ENCODE measurements at regions not wholly inside any gene's neighbourhood (a gene's known extent, or its start where the extent isn't known, plus 50 kb on each side); places are given as distances from the start of the nearest gene placed in this dataset.

GRCh38 chr2:121087117-121087516 is 197.9 kb downstream of the TFCP2L1 start:
- DNase-seq, result no peak

GRCh38 chr2:121088251-121089165 is 196.5 kb downstream of the TFCP2L1 start:
- no peak for DNase-seq

GRCh38 chr2:121089166-121089510 is 195.9 kb downstream of the TFCP2L1 start:
- DNase-seq, result no peak

- DNase-seq, result no peak
These were observed 194.8 kb downstream of the TFCP2L1 start for GRCh38 chr2:121090088-121090715.

- no peak for DNase-seq
These were observed 192.9 kb downstream of the TFCP2L1 start for GRCh38 chr2:121092095-121092494.

- no peak for DNase-seq
These were observed 191.3 kb downstream of the TFCP2L1 start for GRCh38 chr2:121093692-121094091.

- DNase-seq, result no peak
These were observed 190.9 kb downstream of the TFCP2L1 start for GRCh38 chr2:121094101-121094500.

- DNase-seq, result no peak
These were observed 190.2 kb downstream of the TFCP2L1 start for GRCh38 chr2:121094845-121095244.

GRCh38 chr2:121095257-121096080 is 189.5 kb downstream of the TFCP2L1 start:
- DNase-seq, result peak; percentile 50

GRCh38 chr2:121096611-121097010 is 188.4 kb downstream of the TFCP2L1 start:
- no peak for DNase-seq

- no peak for DNase-seq
These were observed 186.4 kb downstream of the TFCP2L1 start for GRCh38 chr2:121098556-121098955.

- peak; percentile 54 for DNase-seq
These were observed 185.4 kb downstream of the TFCP2L1 start for GRCh38 chr2:121099329-121100290.

GRCh38 chr2:121101093-121101715 is 183.8 kb downstream of the TFCP2L1 start:
- no peak for DNase-seq

- DNase-seq, result no peak
These were observed 182.1 kb downstream of the TFCP2L1 start for GRCh38 chr2:121102941-121103340.

GRCh38 chr2:121103960-121104359 is 181.0 kb downstream of the TFCP2L1 start:
- DNase-seq, result no peak

- no peak for DNase-seq
These were observed 180.3 kb downstream of the TFCP2L1 start for GRCh38 chr2:121104721-121105141.

GRCh38 chr2:121110924-121111323 is 174.1 kb downstream of the TFCP2L1 start:
- DNase-seq, result no peak

- no peak for DNase-seq
These were observed 166.1 kb downstream of the TFCP2L1 start for GRCh38 chr2:121118951-121119350.

GRCh38 chr2:121120411-121120810 is 164.6 kb downstream of the TFCP2L1 start:
- no peak for DNase-seq

- DNase-seq, result no peak
These were observed 164.0 kb downstream of the TFCP2L1 start for GRCh38 chr2:121120991-121121390.

GRCh38 chr2:121121661-121122060 is 163.3 kb downstream of the TFCP2L1 start:
- no peak for DNase-seq

- no peak for DNase-seq
These were observed 161.7 kb downstream of the TFCP2L1 start for GRCh38 chr2:121123268-121123667.
